ENCODE measurements at regions not wholly inside any gene's neighbourhood (a gene's known extent, or its start where the extent isn't known, plus 50 kb on each side); places are given as distances from the start of the nearest gene placed in this dataset.
A peak's percentile ranks its signal among the peaks of the same experiment; 100 is the strongest.
"Not testable (repeated sequence)": the region's sequence is repeated elsewhere in the genome, so short reads cannot be mapped to it uniquely, and the experiment has no call there.

DNA sequence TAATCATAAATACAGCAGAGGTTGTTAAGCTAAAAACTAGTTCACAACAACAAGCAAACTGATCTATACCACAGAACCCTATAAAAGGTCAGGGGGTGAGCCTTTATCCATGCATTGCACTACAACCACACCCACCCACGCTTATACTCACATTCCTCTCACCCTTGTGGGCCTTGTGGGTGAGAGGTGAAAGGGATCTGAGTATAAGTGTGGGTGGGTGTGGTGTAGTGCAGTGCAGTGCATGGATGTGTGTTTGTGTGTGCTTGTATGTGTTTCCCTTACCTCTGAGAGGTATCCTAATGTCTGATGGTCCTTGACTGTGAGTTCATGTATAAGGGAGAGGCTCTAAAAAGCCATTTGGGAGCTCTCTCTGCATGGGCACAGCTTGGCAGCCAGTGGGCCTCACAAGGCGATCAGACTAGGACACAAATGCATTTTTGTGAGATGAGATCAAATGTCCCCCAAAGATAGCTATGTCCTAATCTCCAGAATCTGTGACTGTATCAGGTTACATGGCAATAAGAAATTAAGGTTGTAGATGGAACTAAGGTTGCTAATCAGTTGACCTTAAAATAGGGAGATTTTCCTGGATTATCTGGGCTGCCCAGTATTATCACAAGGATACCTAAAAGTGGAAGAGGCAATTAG lies 95.5 kb upstream of the DPT start:
- DNase-seq (ENCODE audit: low spot score) = no peak
- in situ Hi-C loops (cut with HindIII; ENCODE audit: low sequenced_read_pairs) = no loop called here

DNA sequence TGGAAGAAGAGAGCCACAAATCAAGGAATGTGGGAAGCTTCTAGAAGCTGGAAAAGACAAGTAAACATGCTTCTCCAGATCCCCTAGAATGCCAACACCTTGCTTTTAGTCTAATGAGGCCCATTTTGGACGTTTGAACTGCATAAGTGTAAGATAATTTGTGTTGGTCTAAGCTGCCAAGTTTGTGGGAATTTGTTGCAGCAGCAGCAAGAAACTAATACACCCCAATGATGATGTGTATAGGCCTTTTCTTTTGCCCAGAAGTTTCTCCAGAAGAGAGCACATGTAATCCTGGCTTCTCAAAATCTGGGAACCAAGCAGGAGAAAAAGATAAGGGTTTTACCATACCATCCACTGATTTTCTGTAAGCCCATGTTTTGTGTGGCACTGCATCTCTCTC lies 96.1 kb upstream of the DPT start:
- in situ Hi-C loops (cut with HindIII; ENCODE audit: low sequenced_read_pairs) = no loop called here
- no peak for DNase-seq (ENCODE audit: low spot score)

DNA sequence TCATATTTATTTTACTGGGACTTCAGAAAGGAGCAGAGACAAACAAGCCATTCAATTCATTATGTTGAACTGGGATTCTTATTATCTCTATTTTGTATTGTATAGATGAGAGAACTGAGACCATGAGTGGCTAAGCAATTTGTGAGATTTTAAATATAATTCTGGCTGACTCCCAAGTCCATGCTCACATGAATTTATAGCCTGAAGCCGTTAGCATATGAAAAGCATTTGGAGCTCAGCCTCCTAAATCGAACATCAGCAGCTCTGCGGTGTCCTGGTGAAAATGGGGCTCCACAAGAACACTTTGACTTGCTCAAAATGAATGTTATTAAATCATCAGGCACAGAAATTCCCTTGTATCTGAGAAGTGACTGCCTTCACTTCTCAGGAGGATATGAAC lies 96.8 kb upstream of the DPT start:
- no peak for DNase-seq (ENCODE audit: low spot score)
- in situ Hi-C loops (cut with HindIII; ENCODE audit: low sequenced_read_pairs) = no loop called here

DNA sequence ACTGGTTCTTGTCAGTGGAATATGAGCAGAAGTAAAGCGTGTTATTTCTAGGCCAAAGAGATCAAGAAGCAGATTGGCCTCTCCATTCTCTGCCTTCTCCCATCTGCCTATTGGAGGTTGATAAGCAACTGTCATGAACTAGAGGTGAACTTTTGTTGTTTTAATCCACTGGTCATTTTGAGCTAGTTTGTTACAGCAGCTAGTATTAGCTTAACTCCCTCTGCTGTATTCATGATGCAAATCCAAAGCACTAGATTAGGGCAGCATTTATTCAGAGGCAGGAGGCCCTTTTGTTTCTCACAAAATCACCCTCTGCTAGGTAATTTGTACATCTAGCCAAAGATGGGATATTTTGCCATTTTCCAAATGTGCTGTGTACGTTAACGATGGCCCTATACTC lies 97.3 kb upstream of the DPT start:
- no peak for DNase-seq (ENCODE audit: low spot score)
- in situ Hi-C loops (cut with HindIII; ENCODE audit: low sequenced_read_pairs) = no loop called here

DNA sequence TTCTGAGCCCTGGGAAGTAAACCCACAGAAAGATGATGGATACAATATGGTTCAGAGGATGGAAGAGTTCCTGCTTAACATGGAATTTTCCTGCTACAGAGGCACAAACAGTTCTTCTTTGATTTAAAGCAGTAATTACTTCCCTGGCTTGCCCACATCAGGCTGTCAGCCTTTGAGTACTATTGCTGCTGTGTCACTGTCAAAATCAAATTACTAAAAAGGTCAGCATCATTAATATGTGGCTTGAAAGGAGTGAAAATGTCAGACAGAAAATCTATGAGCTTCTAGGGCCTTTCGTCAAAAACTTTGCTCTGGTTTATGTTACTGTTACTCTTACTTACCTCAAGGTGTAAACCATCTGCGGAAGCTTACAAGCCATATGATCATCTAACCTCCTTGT lies 98.6 kb upstream of the DPT start:
- in situ Hi-C loops (cut with HindIII; ENCODE audit: low sequenced_read_pairs) = no loop called here
- DNase-seq (ENCODE audit: low spot score) = no peak

DNA sequence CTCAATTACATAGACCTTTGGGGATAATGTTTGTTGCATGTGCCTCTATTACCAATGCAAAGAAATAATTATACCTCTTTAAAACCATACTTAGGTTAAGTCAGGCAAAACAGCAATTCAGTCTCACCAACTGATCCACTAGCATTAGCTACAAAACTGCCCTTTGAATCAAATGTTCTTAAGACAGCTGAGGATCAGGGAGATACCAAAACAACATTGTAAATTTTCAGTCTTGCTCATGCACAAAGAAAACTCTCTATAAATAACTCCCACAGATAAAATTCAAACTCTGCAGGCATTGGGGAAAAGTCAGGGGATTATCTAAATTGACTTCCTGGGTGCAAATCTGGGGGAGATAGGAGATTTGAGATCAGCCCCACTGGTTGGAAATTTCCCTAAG lies 100.9 kb upstream of the DPT start:
- in situ Hi-C loops (cut with HindIII; ENCODE audit: low sequenced_read_pairs) = no loop called here
- DNase-seq (ENCODE audit: low spot score) = no peak

DNA sequence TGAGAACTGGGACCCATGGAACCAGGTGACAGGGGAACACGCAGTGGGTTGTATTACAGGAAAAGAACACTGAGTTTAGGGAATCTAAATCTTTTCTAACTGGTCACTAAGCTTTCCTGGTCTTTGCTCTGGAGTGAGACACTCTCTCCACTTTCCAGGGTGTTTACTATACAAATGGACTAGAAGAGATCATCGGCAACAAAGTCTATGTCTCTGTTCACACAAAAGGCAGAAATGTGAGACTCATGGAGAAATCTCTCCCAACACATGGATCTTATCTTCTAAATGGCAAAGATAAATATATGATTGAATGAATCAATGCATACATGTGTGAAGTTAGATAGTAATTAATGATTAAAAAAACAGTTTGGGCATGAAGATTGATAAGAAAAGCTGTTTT lies 101.6 kb upstream of the DPT start:
- no peak for DNase-seq (ENCODE audit: low spot score)
- in situ Hi-C loops (cut with HindIII; ENCODE audit: low sequenced_read_pairs) = no loop called here

DNA sequence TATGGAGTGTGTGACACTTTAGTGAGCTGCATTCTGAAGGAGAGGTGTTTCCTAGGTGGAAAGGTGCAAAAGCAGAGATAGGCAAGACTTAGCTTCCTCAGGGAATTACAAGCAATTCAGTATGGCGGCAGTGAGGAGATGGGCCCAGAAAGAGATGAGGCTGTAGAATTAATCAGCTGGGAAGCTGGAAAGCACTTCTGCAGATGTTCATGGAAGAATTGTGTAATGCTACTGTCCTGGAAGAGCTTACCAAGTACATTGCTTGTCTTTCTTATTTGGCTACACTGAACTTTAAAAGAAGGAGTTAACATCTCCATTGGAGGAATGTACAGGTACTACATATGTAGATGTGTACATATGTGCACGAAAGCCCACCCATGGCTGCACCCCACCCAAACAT lies 103.7 kb upstream of the DPT start:
- DNase-seq (ENCODE audit: low spot score) = no peak
- in situ Hi-C loops (cut with HindIII; ENCODE audit: low sequenced_read_pairs) = no loop called here

DNA sequence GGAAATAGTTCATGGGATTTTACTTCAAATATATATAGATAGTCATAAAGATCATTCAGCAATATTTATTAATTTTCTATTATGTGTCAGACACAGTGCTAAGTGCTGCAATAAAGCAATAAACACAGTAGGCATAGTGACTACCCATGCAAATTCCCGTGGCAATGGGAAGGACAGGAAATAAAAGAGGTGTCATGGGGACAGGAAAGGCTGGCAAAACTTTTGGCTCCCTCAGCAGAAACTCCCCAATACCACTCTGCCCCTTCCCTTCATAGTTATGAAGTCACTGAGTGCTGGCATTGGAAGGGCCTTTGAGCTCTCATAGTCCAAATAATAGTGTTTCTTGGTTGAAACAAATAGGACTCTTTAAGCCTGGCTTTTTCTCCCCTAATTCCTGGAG lies 104.4 kb upstream of the DPT start:
- in situ Hi-C loops (cut with HindIII; ENCODE audit: low sequenced_read_pairs) = no loop called here
- peak; percentile 11 for DNase-seq (ENCODE audit: low spot score)

DNA sequence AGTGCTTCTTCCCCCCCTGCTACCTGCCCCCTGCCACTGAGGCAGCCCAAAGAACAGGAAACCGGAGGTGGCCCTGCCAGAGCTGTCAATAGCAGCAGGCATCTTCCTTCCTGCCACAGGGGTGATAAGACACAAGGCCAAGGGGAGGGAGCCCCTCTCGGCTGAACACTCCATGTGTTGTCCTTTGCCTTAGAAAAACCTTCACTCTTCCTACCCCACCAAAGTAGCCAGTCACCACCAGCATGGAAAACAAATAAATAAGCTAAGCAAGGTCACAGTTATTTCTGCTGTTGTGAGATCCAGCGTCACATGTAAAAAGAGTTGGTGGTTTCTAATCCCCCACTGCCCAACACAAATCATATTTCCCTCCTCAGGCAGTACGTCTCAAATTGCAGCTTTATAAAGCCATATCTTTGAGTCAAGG lies 104.8 kb upstream of the DPT start:
- in situ Hi-C loops (cut with HindIII; ENCODE audit: low sequenced_read_pairs) = no loop called here
- DNase-seq (ENCODE audit: low spot score) = no peak

DNA sequence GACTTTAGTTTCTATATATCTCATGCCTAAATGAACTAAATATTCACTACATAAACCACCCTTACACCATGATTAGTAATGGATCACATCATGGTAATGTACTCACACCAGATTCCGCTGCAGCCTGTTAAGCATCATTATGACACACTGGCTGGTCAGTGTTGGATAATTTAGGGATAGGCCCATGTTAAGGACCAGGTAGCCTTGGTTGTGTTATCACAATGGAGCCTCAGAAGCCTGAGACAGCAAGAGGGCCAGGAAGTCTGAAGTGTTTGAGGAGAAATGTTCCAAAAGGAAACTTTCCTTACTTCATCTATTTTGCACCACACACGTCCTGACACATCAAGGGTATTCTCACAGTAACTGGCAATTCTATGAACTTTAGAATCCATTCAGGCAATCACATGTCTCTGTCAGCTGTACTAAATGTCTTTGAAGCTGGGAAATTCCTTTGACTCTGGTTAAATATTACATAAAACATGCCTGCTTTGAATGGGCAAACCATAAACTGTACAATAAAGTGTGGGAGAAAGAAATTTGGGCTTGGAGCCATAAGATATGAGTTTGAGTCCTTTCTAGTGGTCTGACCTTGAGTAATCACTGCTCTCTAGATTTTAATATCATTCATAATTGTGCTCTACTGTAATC lies 105.3 kb upstream of the DPT start:
- no peak for DNase-seq (ENCODE audit: low spot score)
- in situ Hi-C loops (cut with HindIII; ENCODE audit: low sequenced_read_pairs) = no loop called here

DNA sequence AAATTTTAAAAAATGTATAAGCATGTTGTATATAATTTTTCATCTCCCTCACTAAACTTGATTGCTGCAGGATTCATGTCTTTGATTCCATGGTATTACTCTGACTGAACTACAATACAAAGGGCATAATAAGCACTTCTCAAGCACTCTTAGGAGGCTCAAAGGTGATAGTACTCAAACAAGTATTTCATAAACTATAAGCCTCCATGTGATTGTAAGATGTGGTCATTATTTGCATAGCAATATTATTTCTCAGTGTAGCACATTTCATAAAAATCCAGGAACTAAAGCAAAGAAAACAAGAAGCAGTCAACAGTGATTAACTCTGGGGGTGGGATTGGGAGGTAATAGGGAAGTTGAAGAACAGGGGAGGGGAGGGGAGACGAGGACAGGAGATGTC lies 106.2 kb upstream of the DPT start:
- in situ Hi-C loops (cut with HindIII; ENCODE audit: low sequenced_read_pairs) = no loop called here
- DNase-seq (ENCODE audit: low spot score) = no peak

DNA sequence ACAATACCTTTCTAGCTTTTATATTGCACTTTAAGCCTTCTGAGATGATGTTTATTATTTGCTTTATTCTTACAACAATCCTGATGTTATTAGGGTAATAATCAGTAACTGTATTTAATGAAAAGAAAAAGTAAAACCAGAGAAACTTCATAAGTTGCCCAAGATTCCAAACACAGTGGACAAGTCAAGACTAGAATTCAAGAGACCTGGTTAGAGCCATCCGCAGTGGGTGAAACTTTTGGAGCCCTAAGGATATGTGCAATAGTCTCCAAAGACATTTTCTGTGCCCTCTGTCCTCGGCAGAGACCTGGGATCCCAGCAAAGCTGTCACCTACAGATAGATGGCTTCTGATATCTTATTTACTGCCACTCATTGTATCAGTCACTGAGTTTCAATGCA lies 106.8 kb upstream of the DPT start:
- no peak for DNase-seq (ENCODE audit: low spot score)
- in situ Hi-C loops (cut with HindIII; ENCODE audit: low sequenced_read_pairs) = no loop called here

DNA sequence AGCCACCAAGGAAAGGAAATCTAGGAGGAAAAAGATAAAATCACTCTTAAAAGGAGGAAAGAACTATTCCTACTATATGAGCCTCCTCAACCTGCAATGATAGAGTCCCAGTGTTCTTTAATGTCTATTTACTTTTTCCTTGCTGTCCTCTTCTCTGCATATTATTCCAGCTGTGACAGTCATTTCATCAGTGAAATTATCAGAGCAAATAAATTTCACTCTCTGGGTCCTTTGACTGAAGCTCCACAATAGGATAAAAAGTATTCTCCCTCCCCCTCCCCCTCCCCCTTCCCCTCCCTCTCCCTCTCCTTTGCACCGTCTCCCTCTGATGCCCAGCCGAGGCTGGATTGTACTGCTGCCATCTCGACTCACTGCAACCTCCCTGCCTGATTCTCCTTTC lies 107.5 kb upstream of the DPT start:
- DNase-seq (ENCODE audit: low spot score) = no peak
- in situ Hi-C loops (cut with HindIII; ENCODE audit: low sequenced_read_pairs) = no loop called here

DNA sequence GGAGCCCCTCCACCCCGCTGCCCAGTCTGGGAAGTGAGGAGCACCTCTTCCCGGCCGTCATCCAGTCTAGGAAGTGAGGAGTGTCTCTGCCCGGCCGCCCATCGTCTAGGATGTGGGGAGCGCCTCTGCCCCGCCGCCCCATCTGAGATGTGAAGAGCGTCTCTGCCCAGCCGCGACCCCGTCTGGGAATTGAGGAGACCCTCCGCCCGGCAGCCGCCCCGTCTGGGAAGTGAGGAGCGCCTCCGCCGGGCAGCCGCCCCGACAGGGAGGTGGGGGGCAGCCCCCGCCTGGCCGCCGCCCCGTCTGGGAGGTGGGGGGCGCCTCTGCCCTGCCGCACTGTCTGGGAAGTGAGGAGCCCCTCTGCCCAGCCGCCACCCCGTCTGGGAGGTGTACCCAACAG lies 108.2 kb upstream of the DPT start:
- in situ Hi-C loops (cut with HindIII; ENCODE audit: low sequenced_read_pairs) = not testable (repeated sequence)

DNA sequence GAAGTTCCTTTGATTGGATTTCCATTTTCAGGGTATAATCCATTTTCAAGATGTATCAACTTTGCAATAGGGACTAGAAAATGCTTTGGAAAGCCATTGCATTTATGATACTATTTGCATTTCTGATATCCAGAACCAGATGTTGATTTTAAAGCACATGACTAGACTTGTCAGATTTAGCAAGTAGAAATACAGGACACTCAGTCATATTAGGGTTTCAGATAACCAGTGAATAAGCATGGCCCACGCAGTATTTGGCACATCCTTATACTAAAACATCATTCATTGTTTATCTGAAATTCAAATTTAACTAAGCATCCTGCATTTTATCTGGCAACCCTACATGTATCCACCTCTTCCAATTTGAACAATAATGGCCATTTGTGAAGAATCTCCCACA lies 113.3 kb upstream of the DPT start:
- in situ Hi-C loops (cut with HindIII; ENCODE audit: low sequenced_read_pairs) = no loop called here
- no peak for DNase-seq (ENCODE audit: low spot score)

More for the DNA sequence above, 108.2 kb upstream of the DPT start:
- not testable (repeated sequence) for DNase-seq (ENCODE audit: low spot score)

DNA sequence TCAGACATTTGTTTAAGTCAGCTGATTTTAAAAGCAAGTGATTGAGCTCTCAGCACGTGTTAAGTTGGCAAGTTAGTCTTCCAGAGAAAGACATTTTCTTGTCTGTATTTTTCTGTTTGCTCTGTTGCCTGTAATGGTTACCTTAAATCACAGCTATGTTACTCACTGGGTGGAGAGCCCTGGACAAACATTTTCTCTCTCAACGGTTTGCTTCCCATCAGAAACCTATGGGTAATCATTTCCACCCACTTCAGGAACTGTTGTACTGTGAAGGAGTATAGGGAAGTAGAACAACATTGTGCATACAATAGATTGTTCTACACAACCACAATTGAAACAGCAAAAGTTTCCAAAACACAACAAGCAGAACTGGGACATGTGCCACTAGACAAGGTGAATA lies 113.9 kb upstream of the DPT start:
- in situ Hi-C loops (cut with HindIII; ENCODE audit: low sequenced_read_pairs) = no loop called here
- no peak for DNase-seq (ENCODE audit: low spot score)

DNA sequence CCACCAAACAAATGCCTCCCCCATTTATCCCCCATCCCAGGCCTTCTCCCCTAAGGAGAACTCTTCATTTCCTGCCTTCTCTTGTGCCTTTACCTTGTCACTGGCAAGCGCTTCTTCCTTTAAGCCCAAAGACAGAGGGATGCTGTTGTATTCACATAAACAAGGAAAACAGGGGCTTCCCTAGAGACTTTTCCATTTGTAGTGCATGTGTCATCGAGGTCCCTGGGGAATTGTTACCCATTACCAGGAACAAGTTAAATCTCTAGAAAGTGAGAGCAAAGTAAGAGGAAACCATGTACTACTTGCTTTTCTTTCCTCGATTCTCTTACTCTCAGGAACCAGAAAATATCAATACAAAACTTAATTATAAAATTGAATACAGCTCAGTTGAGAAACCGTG lies 114.4 kb upstream of the DPT start:
- in situ Hi-C loops (cut with HindIII; ENCODE audit: low sequenced_read_pairs) = no loop called here
- no peak for DNase-seq (ENCODE audit: low spot score)

DNA sequence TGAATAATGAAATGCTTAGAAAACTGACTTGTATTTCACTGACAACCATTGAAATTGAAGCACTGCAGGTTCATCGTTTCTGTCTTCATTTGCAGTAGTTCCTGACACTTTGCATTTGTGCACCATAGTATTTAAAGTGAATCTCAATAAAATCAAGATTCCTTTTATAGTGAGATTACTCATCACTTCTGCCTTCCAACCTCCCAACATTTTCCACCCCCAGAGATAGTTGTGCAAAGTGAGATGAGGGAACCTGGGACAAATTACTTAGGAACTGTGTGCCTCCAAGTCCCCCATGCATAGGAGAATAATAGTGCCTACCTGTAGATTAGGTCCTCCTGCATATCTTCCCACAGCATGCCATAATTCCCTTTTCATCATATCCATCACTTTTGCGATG lies 114.9 kb upstream of the DPT start:
- in situ Hi-C loops (cut with HindIII; ENCODE audit: low sequenced_read_pairs) = no loop called here
- DNase-seq (ENCODE audit: low spot score) = no peak

DNA sequence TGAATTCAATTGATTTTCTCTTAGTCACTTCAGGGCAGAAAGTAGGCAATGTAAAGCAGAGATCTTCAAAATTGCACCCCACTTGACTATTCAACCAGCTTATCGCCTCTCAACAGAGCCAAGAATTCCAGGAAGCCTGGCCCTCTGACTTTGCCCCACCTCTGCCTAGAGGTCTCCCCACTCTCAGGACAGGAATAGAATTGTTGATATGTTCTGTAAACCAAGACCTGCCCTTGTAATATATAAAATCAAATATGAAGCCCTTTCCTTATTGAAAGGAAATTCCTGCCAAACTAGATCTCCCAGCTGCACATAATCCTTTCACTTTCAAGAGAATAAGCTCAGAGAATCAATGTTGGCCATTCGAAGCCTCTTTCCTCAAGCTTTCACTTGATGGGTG lies 116.1 kb upstream of the DPT start:
- in situ Hi-C loops (cut with HindIII; ENCODE audit: low sequenced_read_pairs) = no loop called here
- no peak for DNase-seq (ENCODE audit: low spot score)

DNA sequence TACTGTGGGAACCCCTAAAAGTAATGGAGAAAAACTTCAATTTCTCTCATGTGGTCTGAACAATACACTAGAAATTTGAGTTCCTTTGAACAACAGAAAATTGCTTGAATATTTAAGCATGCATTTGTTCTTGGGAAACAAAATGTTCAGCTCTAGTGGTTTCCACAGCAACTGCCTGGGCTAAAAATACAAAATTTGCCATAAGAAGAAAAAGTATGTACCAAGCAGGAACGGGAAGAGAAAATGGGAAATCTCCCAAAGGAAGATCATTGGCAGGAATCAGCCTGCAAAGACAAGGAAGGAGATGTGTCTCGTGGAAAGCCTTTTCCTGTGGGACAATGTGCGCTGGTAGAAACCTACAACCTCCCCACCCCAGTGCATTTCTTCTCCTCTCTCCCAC lies 119.0 kb upstream of the DPT start:
- DNase-seq (ENCODE audit: low spot score) = no peak
- in situ Hi-C loops (cut with HindIII; ENCODE audit: low sequenced_read_pairs) = no loop called here
